HCT116 (cell line): ENCODE measurements at regions not wholly inside any gene's neighbourhood (a gene's known extent, or its start where the extent isn't known, plus 50 kb on each side); places are given as distances from the start of the nearest gene placed in this dataset.

Experiments used
- ATAC-seq: fragments of 200-7000 bp; cut with Tn5 transposase; 2 replicates; pipeline ENCODE4 v1.9.1; 2020; ENCODE audit warnings: mild to moderate bottlenecking, moderate library complexity
- BruUV-seq: library from RNA; stranded (reverse); fragments of 400-500 nt; replicated peaks from 2 replicates; lab custom pipeline; 2021; lab: Mats Ljungman, UMichigan
- CTCF ChIA-PET: fragments of 300-600 bp; sonication (Branson Sonifier 250); formaldehyde crosslinking; loops from one replicate; lab custom pipeline; 2021; ENCODE audit warnings: antibody characterized with exemption; lab: Charles Lee
- POLR2A ChIA-PET: fragments of 300-600, 350-600 bp; sonication (Branson Sonifier 250); formaldehyde crosslinking; loops from one replicate; lab custom pipeline; 2021; ENCODE audit warnings: antibody characterized with exemption; lab: Charles Lee
- RAD21 ChIA-PET, 2 experiments: fragments of 300-600 bp; sonication (Branson Sonifier 250); formaldehyde crosslinking; loops; one replicate each; lab custom pipeline; 2023; ENCODE audit warnings: low total read pairs in 2 of 2; ENCODE audit not compliant: uncharacterized antibody in 2 of 2, unreplicated experiment in 2 of 2, low non-redundant PET in 1 of 2; lab: Charles Lee
- DNase-seq: peaks from one replicate; pipeline ENCODE4 v3.0.0-alpha.2; 2010; ENCODE audit warnings: low read depth, low spot score
- H2AFZ ChIP-seq: fragments of 200-600 bp; shearing (Covaris generic), sonication (generic); 2 replicates; pipeline ENCODE4 v1.6.1; 2017; ENCODE audit warnings: low read depth, mixed run types, mixed read lengths, antibody characterized with exemption, low read length; ENCODE audit not compliant: poor library complexity, severe bottlenecking
- H3K27ac ChIP-seq: 2 replicates; pipeline ENCODE4 v1.5.1; 2012; ENCODE audit warnings: low read depth, low read length
- H3K27me3 ChIP-seq: fragments of 200-600 bp; sonication (generic); 2 replicates; pipeline ENCODE4 v1.6.1; 2016; ENCODE audit warnings: mixed run types, low read length, mixed read lengths; ENCODE audit not compliant: insufficient read depth
- H3K36me3 ChIP-seq, 2 experiments: fragments of 200-500 bp in 1 of 2; fragments of 200-600 bp in 1 of 2; sonication (Bioruptor generic) in 1 of 2; sonication (generic) in 1 of 2; 2 replicates each; pipeline versions ENCODE4 v1.5.1 to v1.6.1; 2014 to 2016; ENCODE audit warnings: low read length in 2 of 2, inconsistent platforms in 1 of 2, mixed read lengths in 1 of 2, mixed run types in 1 of 2; ENCODE audit not compliant: insufficient read depth in 2 of 2, control insufficient read depth in 1 of 2
- H3K4me1 ChIP-seq, 2 experiments: fragments of 200-600 bp in 1 of 2; sonication (generic) in 1 of 2; 2 replicates each; pipeline versions ENCODE4 v1.5.1 to v1.6.1; 2012 to 2017; ENCODE audit warnings: low read length in 2 of 2, inconsistent platforms in 1 of 2, mild to moderate bottlenecking in 1 of 2, mixed read lengths in 1 of 2, mixed run types in 1 of 2, moderate library complexity in 1 of 2; ENCODE audit not compliant: insufficient read depth in 2 of 2, control insufficient read depth in 1 of 2
- H3K4me2 ChIP-seq: fragments of 200-600 bp; sonication (generic); 2 replicates; pipeline ENCODE4 v1.6.1; 2017; ENCODE audit warnings: mixed run types, low read length, mixed read lengths
- H3K4me3 ChIP-seq, 2 experiments: fragments of 200-600 bp in 1 of 2; sonication (generic) in 1 of 2; replicated peaks in 1 of 2; 2 replicates each; pipeline ENCODE4 v1.5.1; 2011 to 2016; ENCODE audit warnings: low read length in 2 of 2, control low read depth in 1 of 2, low read depth in 1 of 2, mild to moderate bottlenecking in 1 of 2, mixed read lengths in 1 of 2, mixed run types in 1 of 2
- H3K79me2 ChIP-seq: fragments of 200-600 bp; sonication (generic); 2 replicates; pipeline ENCODE4 v1.6.1; 2017; ENCODE audit warnings: mild to moderate bottlenecking, mixed run types, low read length, moderate library complexity, mixed read lengths; ENCODE audit not compliant: insufficient read depth
- H3K9ac ChIP-seq: fragments of 200-600 bp; sonication (generic); 2 replicates; pipeline ENCODE4 v1.6.1; 2016; ENCODE audit warnings: low read length, mixed read lengths
- H3K9me2 ChIP-seq: fragments of 200-600 bp; sonication (generic), shearing (Covaris generic); 2 replicates; pipeline ENCODE4 v1.6.1; 2017; ENCODE audit warnings: mixed run types, mild to moderate bottlenecking, moderate library complexity; ENCODE audit not compliant: insufficient read depth
- H3K9me3 ChIP-seq, 2 experiments: fragments of 200-500 bp in 1 of 2; fragments of 200-600 bp in 1 of 2; sonication (Bioruptor generic) in 1 of 2; sonication (generic) in 1 of 2; 2 replicates each; pipeline ENCODE4 v1.6.1; 2014 to 2017; ENCODE audit warnings: low read length in 2 of 2, mixed read lengths in 2 of 2, inconsistent platforms in 1 of 2, low read depth in 1 of 2, mild to moderate bottlenecking in 1 of 2, mixed run types in 1 of 2, moderate library complexity in 1 of 2; ENCODE audit not compliant: control insufficient read depth in 1 of 2, insufficient read depth in 1 of 2
- H4K20me1 ChIP-seq: fragments of 200-600 bp; sonication (generic), shearing (Covaris generic); 2 replicates; pipeline ENCODE4 v1.6.1; 2017; ENCODE audit warnings: mixed run types, mild to moderate bottlenecking, moderate library complexity; ENCODE audit not compliant: insufficient read depth
- ATF3 ChIP-seq: IDR thresholded peaks from 2 replicates; pipeline ENCODE4 v1.6.1; 2012
- CTCF ChIP-seq, 3 experiments: fragments of 200-600 bp in 1 of 3; sonication (generic) in 1 of 3; IDR thresholded peaks in 2 of 3; conservative IDR thresholded peaks in 1 of 3; 2 replicates each; pipeline ENCODE4 v1.5.1; 2012 to 2017; ENCODE audit warnings: low read depth in 2 of 3, low read length in 2 of 3, antibody characterized with exemption in 1 of 3, borderline replicate concordance in 1 of 3, control low read depth in 1 of 3, mild to moderate bottlenecking in 1 of 3, mixed read lengths in 1 of 3, mixed run types in 1 of 3, moderate library complexity in 1 of 3; ENCODE audit not compliant: insufficient read depth in 1 of 3
- ELF1 ChIP-seq: IDR thresholded peaks from 2 replicates; pipeline ENCODE4 v1.6.1; 2012; ENCODE audit warnings: low read depth, borderline replicate concordance
- JUND ChIP-seq: IDR thresholded peaks from 2 replicates; pipeline ENCODE4 v1.6.1; 2012
- MAX ChIP-seq: IDR thresholded peaks from 2 replicates; pipeline ENCODE4 v1.6.1; 2012
- POLR2A ChIP-seq: IDR thresholded peaks from 2 replicates; pipeline ENCODE4 v1.7.0; 2011; ENCODE audit warnings: borderline replicate concordance; ENCODE audit not compliant: insufficient read depth, insufficient read length; ENCODE audit errors: extremely low read depth
- POLR2AphosphoS5 ChIP-seq: IDR thresholded peaks from 2 replicates; pipeline ENCODE4 v1.6.1; 2011; ENCODE audit warnings: mild to moderate bottlenecking, low read depth, low read length, moderate library complexity
- REST ChIP-seq: IDR thresholded peaks from 2 replicates; pipeline ENCODE4 v1.6.1; 2012; ENCODE audit warnings: low read depth
- SRF ChIP-seq: IDR thresholded peaks from 2 replicates; pipeline ENCODE4 v1.6.1; 2012; ENCODE audit warnings: low read depth
- TCF7L2 ChIP-seq: IDR thresholded peaks from 2 replicates; pipeline ENCODE4 v1.7.0; 2011; ENCODE audit warnings: borderline replicate concordance, inconsistent platforms; ENCODE audit not compliant: insufficient read depth, insufficient read length; ENCODE audit errors: extremely low read depth
- ZBTB33 ChIP-seq: IDR thresholded peaks from 2 replicates; pipeline ENCODE4 v1.6.1; 2011; ENCODE audit warnings: mild to moderate bottlenecking, low read length, moderate library complexity; ENCODE audit not compliant: insufficient replicate concordance; ENCODE audit errors: extremely low read depth
- ZFX ChIP-seq: fragments of 450-650 bp; IDR thresholded peaks from 2 replicates; pipeline ENCODE4 v1.6.1; 2017
- intact Hi-C: fragments of 100-400 bp; cut with micrococcal nuclease; formaldehyde crosslinking; loops from 2 replicates; pipeline ENCODE4 v1.10.0; 2022

GRCh38 chr3:86731501-86731901 is 259.4 kb downstream of the VGLL3 start:
- intact Hi-C loops: no loop called here
- Histone ChIP-seq H3K27me3 (no peaks in the 10 kb centered on the region), H3K9me2 (no peaks in the 10 kb centered on the region), H2AFZ (no peak overlapping the region), H3K27ac (no peak overlapping the region), H3K4me2 (no peak overlapping the region), H3K9me3 (no peaks in the 10 kb centered on the region; a peak in 1 of 4 replicates), H3K4me3 (no peak overlapping the region), H3K36me3 (no peaks in the 10 kb centered on the region), H3K9ac (no peak overlapping the region), H3K79me2 (no peaks in the 10 kb centered on the region), H4K20me1 (no peaks in the 10 kb centered on the region), H3K4me1 (no peaks in the 10 kb centered on the region)
- CTCF ChIA-PET: no interaction called here
- no peak for TF ChIP-seq REST
- DNase-seq: no peak
- ATAC-seq: no peak
- POLR2A ChIA-PET: no interaction called here
- RAD21 ChIA-PET: no interaction called here
- no TSS peak for BruUV-seq

GRCh38 chr3:86723433-86723832 is 267.5 kb downstream of the VGLL3 start:
- ChIA-PET RAD21 (no interaction called here), CTCF (no interaction called here), POLR2A (no interaction called here)
- H3K27ac ChIP-seq: no peak overlapping the region
- DNase-seq (no peak), ATAC-seq (no peak)
- no peak overlapping the region for H3K9ac ChIP-seq
- no peaks in the 10 kb centered on the region for H3K27me3 ChIP-seq
- H3K79me2 ChIP-seq: no peaks in the 10 kb centered on the region
- no peaks in the 10 kb centered on the region for H3K4me1 ChIP-seq
- H3K4me2 ChIP-seq: no peak overlapping the region
- no TSS peak for BruUV-seq
- H3K9me3 ChIP-seq: peaks cover 0 to 3% of the 10 kb centered on the region in 2 experiments; a peak in 1 of 4 replicates
- no peaks in the 10 kb centered on the region for H4K20me1 ChIP-seq
- no peaks in the 10 kb centered on the region for H3K36me3 ChIP-seq
- no peak overlapping the region for H2AFZ ChIP-seq
- H3K9me2 ChIP-seq: no peaks in the 10 kb centered on the region
- intact Hi-C loops: no loop called here
- H3K4me3 ChIP-seq: no peak overlapping the region
- no peak for TF ChIP-seq POLR2AphosphoS5
- TF ChIP-seq POLR2A: no peak
- no peak for TF ChIP-seq ZBTB33
- no peak for TF ChIP-seq TCF7L2
- TF ChIP-seq MAX: no peak
- TF ChIP-seq ELF1: no peak
- no peak for TF ChIP-seq CTCF (IDR thresholded peaks at IDR 0.05 in 2 of 3, conservative IDR thresholded peaks at IDR 0.05 in 1 of 3; ENCODE audit: borderline replicate concordance in 1 of 3, insufficient read depth in 1 of 3, low read depth in 2 of 3, low read length in 2 of 3)
- TF ChIP-seq JUND: no peak
- no peak for TF ChIP-seq ZFX
- no peak for TF ChIP-seq ATF3
- TF ChIP-seq SRF: no peak
